ENCODE measurements at regions not wholly inside any gene's neighbourhood (a gene's known extent, or its start where the extent isn't known, plus 50 kb on each side); places are given as distances from the start of the nearest gene placed in this dataset.

DNA sequence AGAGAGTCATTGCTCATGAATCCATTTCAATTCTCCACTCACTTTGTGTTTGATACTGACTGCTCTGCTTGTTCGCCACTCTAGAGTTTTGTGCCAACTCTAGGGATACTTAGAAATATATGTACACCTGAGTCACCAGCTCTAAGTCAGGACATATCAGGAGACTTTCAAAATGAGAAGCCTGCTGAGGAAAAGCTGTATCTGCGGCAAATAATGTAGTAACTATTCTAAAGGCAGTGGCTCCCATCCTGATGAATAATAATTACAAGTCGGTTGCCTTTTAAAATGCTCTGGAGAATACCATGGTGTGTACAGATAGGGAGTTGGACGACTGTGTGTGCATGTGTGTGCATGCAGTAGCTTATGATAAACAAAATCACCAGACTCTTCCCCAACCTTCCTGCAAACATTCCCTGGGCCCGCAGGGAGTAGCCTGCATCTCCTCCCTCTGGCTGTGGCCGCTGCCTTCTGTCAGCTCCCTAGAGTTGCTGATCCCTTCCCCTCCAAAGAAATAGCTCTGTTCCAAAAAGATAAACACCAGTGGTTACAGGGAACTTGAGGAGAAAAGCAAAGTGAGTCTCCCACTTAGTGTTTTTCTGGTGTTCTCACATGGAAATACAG, 346.3 kb upstream of the UMPS start:
- Histone ChIP-seq H3K9ac (ENCODE audit: low read length) (no peak overlapping the region), H3K36me3 (replicated peaks; ENCODE audit: insufficient read depth, low read length) (no peaks in the 10 kb centered on the region), H3K4me3 (ENCODE audit: low read length) (no peak overlapping the region), H3K27ac (ENCODE audit: low read length) (no peak overlapping the region), H4K20me1 (ENCODE audit: insufficient read depth, low read length) (no peaks in the 10 kb centered on the region), H2AFZ (ENCODE audit: low read length) (no peak overlapping the region), H3K79me2 (ENCODE audit: low read length) (no peaks in the 10 kb centered on the region), H3K9me3 (replicated peaks; ENCODE audit: insufficient read depth, low read length) (no peaks in the 10 kb centered on the region), H3F3A (ENCODE audit: insufficient read depth, low read length) (no peaks in the 10 kb centered on the region), H3K4me2 (ENCODE audit: low read depth, low read length) (no peak overlapping the region), H3K9me2 (replicated peaks; ENCODE audit: insufficient read depth, low read length) (no peaks in the 10 kb centered on the region), H3K27me3 (replicated peaks; ENCODE audit: insufficient read depth, low read length) (no peaks in the 10 kb centered on the region), H3K4me1 (ENCODE audit: low read length) (peaks cover 18% of the 10 kb centered on the region)
- TF ChIP-seq EZH2phosphoT487 (IDR thresholded peaks at IDR 0.05; ENCODE audit: low read length) (no peak), EZH2 (optimal IDR thresholded peaks at IDR 0.05; ENCODE audit: low read depth, low read length) (no peak)
- TF ChIP-seq, protein P1, sequence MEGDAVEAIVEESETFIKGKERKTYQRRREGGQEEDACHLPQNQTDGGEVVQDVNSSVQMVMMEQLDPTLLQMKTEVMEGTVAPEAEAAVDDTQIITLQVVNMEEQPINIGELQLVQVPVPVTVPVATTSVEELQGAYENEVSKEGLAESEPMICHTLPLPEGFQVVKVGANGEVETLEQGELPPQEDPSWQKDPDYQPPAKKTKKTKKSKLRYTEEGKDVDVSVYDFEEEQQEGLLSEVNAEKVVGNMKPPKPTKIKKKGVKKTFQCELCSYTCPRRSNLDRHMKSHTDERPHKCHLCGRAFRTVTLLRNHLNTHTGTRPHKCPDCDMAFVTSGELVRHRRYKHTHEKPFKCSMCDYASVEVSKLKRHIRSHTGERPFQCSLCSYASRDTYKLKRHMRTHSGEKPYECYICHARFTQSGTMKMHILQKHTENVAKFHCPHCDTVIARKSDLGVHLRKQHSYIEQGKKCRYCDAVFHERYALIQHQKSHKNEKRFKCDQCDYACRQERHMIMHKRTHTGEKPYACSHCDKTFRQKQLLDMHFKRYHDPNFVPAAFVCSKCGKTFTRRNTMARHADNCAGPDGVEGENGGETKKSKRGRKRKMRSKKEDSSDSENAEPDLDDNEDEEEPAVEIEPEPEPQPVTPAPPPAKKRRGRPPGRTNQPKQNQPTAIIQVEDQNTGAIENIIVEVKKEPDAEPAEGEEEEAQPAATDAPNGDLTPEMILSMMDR (IDR thresholded peaks at IDR 0.05; ENCODE audit: low read length) = no peak
- no peak for DNase-seq

DNA sequence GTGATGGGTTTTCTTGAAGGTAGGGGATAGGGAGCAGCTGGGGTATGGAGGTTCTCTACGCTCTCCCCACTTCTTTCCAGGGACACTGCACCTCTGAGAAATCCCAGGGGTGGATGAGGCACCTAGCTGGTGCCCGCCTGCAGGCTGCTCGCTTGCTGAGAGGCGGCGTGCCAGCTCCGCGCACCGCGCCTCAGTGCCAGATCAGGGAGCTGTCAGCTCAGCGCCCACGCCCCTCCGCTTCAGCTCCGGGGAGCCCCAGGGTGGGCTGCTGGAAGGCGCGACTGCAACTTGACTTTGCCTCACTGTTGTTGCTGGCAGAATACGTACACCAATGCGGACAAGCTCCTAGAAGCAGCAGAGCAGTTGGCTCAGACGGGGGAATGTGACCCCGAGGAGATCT, 345.7 kb upstream of the UMPS start:
- H3K79me2 ChIP-seq (ENCODE audit: low read length) = no peaks in the 10 kb centered on the region
- H3K27me3 ChIP-seq (replicated peaks; ENCODE audit: insufficient read depth, low read length) = no peaks in the 10 kb centered on the region
- H2AFZ ChIP-seq (ENCODE audit: low read length) = no peak overlapping the region
- H3K9me3 ChIP-seq (replicated peaks; ENCODE audit: insufficient read depth, low read length) = no peaks in the 10 kb centered on the region
- H3K9ac ChIP-seq (ENCODE audit: low read length) = no peak overlapping the region
- H3K4me2 ChIP-seq (ENCODE audit: low read depth, low read length) = no peak overlapping the region
- H3K4me3 ChIP-seq (ENCODE audit: low read length) = no peak overlapping the region
- H4K20me1 ChIP-seq (ENCODE audit: insufficient read depth, low read length) = no peaks in the 10 kb centered on the region
- no peaks in the 10 kb centered on the region for H3K36me3 ChIP-seq (replicated peaks; ENCODE audit: insufficient read depth, low read length)
- no peak for DNase-seq
- peaks cover 16% of the 10 kb centered on the region for H3K4me1 ChIP-seq (ENCODE audit: low read length)
- TF ChIP-seq EZH2 (optimal IDR thresholded peaks at IDR 0.05; ENCODE audit: low read depth, low read length) = no peak
- TF ChIP-seq EZH2phosphoT487 (IDR thresholded peaks at IDR 0.05; ENCODE audit: low read length) = no peak
- TF ChIP-seq, protein P1 (IDR thresholded peaks at IDR 0.05; ENCODE audit: low read length) = no peak
- no peaks in the 10 kb centered on the region for H3K9me2 ChIP-seq (replicated peaks; ENCODE audit: insufficient read depth, low read length)
- no peaks in the 10 kb centered on the region for H3F3A ChIP-seq (ENCODE audit: insufficient read depth, low read length)
- no peak overlapping the region for H3K27ac ChIP-seq (ENCODE audit: low read length)

DNA sequence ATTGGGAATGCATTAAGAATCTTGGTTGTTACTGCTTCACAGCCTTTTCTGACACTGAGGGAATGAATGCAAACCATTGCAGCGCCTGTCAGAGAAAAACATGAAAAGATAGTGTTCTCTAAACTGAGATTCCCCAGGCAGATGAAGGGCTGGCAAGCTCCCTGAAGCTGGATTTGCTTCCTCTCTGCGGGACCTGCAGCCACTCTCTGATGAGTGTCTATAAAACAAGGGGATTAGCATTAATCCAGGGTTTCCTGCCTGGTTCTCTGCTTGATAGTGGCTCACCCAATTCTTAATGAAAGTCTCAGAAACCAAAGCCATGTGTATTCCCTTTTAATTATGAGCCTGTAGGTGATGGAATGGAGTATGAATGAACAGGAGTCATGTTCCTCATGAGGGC, 344.3 kb upstream of the UMPS start:
- no peak for DNase-seq
- no peaks in the 10 kb centered on the region for H3K79me2 ChIP-seq (ENCODE audit: low read length)
- no peak overlapping the region for H3K27ac ChIP-seq (ENCODE audit: low read length)
- no peak overlapping the region for H3K9ac ChIP-seq (ENCODE audit: low read length)
- peaks cover 10% of the 10 kb centered on the region for H3K4me1 ChIP-seq (ENCODE audit: low read length)
- no peaks in the 10 kb centered on the region for H4K20me1 ChIP-seq (ENCODE audit: insufficient read depth, low read length)
- no peak overlapping the region for H3K4me2 ChIP-seq (ENCODE audit: low read depth, low read length)
- no peaks in the 10 kb centered on the region for H3K36me3 ChIP-seq (replicated peaks; ENCODE audit: insufficient read depth, low read length)
- no peak overlapping the region for H2AFZ ChIP-seq (ENCODE audit: low read length)
- no peaks in the 10 kb centered on the region for H3K9me2 ChIP-seq (replicated peaks; ENCODE audit: insufficient read depth, low read length)
- no peaks in the 10 kb centered on the region for H3F3A ChIP-seq (ENCODE audit: insufficient read depth, low read length)
- TF ChIP-seq, protein P1 (IDR thresholded peaks at IDR 0.05; ENCODE audit: low read length) = no peak
- TF ChIP-seq EZH2 (optimal IDR thresholded peaks at IDR 0.05; ENCODE audit: low read depth, low read length) = no peak
- no peak for TF ChIP-seq EZH2phosphoT487 (IDR thresholded peaks at IDR 0.05; ENCODE audit: low read length)
- H3K9me3 ChIP-seq (replicated peaks; ENCODE audit: insufficient read depth, low read length) = no peaks in the 10 kb centered on the region
- H3K27me3 ChIP-seq (replicated peaks; ENCODE audit: insufficient read depth, low read length) = no peaks in the 10 kb centered on the region
- H3K4me3 ChIP-seq (ENCODE audit: low read length) = no peak overlapping the region
